ENCODE measurements at regions not wholly inside any gene's neighbourhood (a gene's known extent, or its start where the extent isn't known, plus 50 kb on each side); places are given as distances from the start of the nearest gene placed in this dataset.

DNA sequence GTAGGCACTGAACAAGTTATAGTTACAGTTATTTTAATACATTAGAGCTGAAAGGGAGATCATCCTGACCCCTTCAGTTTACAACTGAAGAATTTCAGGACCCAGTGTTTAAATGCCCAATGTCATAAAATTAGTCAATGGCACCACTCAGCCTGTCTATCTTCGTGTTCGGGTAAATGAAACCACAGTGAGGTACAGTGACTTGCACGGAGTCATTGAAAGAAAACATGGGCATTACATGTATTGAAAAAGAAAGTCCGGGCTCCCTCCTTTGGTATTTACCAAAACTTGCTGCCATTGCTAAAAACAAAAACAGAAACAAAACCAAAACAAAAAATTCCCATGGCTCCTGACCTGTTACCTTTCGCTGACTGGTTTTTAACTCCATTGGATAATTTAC lies 131.7 kb downstream of the SH2D1A start:
- TF ChIP-seq CTCF (IDR thresholded peaks at IDR 0.05; ENCODE audit: unreplicated experiment): no peak
- Mint-ChIP-seq H3K27me3 (no peaks in the 10 kb centered on the region), H3K4me3 (ENCODE audit: low read depth) (no peak overlapping the region), H3K36me3 (ENCODE audit: insufficient read depth) (peaks cover 1% of the 10 kb centered on the region), H3K9me3 (ENCODE audit: low read depth) (peaks cover 10% of the 10 kb centered on the region), H3K27ac (no peak overlapping the region), H3K4me1 (ENCODE audit: low read depth) (peaks cover 24% of the 10 kb centered on the region)
- DNase-seq (ENCODE audit: low spot score, unreplicated experiment): no peak

GRCh38 chrX:124488412-124489161 lies 142.2 kb downstream of the SH2D1A start:
- no peak for TF ChIP-seq CTCF (IDR thresholded peaks at IDR 0.05; ENCODE audit: unreplicated experiment)
- H3K36me3 Mint-ChIP-seq (ENCODE audit: insufficient read depth): no peaks in the 10 kb centered on the region
- DNase-seq (ENCODE audit: low spot score, unreplicated experiment): no peak

DNA sequence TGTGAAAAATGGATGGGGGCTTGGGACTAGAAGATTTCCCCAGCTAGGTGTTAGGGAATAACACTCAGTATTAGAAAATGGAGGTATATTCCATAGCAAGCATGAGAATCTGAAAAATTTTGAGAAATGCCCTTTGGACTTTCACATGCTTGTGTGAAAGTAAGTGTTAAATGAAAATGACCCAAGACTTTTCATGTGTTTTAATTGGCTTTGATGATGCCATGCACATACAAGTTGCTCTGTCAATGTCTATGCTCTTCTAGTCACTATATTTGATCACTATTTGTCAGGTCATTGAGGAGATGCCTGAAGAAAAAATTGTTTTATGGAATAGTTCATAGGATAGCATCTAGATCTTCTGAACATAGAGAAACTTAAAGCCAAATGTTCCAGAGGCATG lies 147.6 kb downstream of the SH2D1A start:
- H3K36me3 Mint-ChIP-seq (ENCODE audit: insufficient read depth): no peaks in the 10 kb centered on the region

More at GRCh38 chrX:124488412-124489161, 142.2 kb downstream of the SH2D1A start:
- Mint-ChIP-seq H3K4me1 (ENCODE audit: low read depth) (peaks cover 17% of the 10 kb centered on the region), H3K9me3 (ENCODE audit: low read depth) (peaks cover 4% of the 10 kb centered on the region), H3K27me3 (no peaks in the 10 kb centered on the region), H3K4me3 (ENCODE audit: low read depth) (no peak overlapping the region), H3K27ac (no peak overlapping the region)

DNA sequence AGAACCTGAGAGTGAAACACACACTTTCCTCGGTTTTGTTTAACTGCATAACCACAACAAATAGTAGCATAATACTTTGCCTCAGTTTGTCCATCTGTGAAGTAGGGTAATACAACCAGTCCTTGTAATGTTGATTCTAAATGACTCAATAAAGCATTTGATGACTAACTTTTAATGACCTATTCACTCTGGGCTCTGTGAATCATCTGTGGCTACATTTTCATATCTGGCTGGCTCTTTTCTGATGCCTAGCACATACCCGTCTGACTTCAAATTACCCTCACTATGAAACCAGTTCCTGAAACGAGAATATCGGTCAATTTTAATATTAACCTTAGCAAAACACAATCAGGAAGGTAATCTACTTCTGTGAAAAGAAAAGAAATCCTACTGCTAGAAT lies 151.0 kb downstream of the SH2D1A start:
- Mint-ChIP-seq H3K4me1 (ENCODE audit: low read depth) (peaks cover 2% of the 10 kb centered on the region), H3K27ac (no peak overlapping the region), H3K36me3 (ENCODE audit: insufficient read depth) (no peaks in the 10 kb centered on the region), H3K9me3 (ENCODE audit: low read depth) (no peaks in the 10 kb centered on the region), H3K27me3 (no peaks in the 10 kb centered on the region), H3K4me3 (ENCODE audit: low read depth) (no peak overlapping the region)
- no peak for DNase-seq (ENCODE audit: low spot score, unreplicated experiment)
- no peak for TF ChIP-seq CTCF (IDR thresholded peaks at IDR 0.05; ENCODE audit: unreplicated experiment)

More for the DNA sequence above, 147.6 kb downstream of the SH2D1A start:
- Mint-ChIP-seq H3K27me3 (no peaks in the 10 kb centered on the region), H3K4me3 (ENCODE audit: low read depth) (no peak overlapping the region), H3K9me3 (ENCODE audit: low read depth) (peaks cover 4% of the 10 kb centered on the region), H3K27ac (no peak overlapping the region), H3K4me1 (ENCODE audit: low read depth) (no peaks in the 10 kb centered on the region)
- no peak for TF ChIP-seq CTCF (IDR thresholded peaks at IDR 0.05; ENCODE audit: unreplicated experiment)
- DNase-seq (ENCODE audit: low spot score, unreplicated experiment): no peak

GRCh38 chrX:124501586-124501985 lies 155.2 kb downstream of the SH2D1A start:
- Mint-ChIP-seq H3K9me3 (ENCODE audit: low read depth) (no peaks in the 10 kb centered on the region), H3K36me3 (ENCODE audit: insufficient read depth) (no peaks in the 10 kb centered on the region), H3K4me3 (ENCODE audit: low read depth) (no peak overlapping the region), H3K4me1 (ENCODE audit: low read depth) (peaks cover 7% of the 10 kb centered on the region), H3K27ac (peak overlapping the region; percentile 9), H3K27me3 (no peaks in the 10 kb centered on the region)
- no peak for DNase-seq (ENCODE audit: low spot score, unreplicated experiment)
- no peak for TF ChIP-seq CTCF (IDR thresholded peaks at IDR 0.05; ENCODE audit: unreplicated experiment)
